Right lobe of liver (tissue), 4 donors: ENCODE measurements at regions not wholly inside any gene's neighbourhood (a gene's known extent, or its start where the extent isn't known, plus 50 kb on each side); places are given as distances from the start of the nearest gene placed in this dataset.

Experiments used
- POLR2A ChIP-seq: fragments of 450-650 bp; IDR thresholded peaks from one replicate; pipeline ENCODE4 v1.6.1; 2017; ENCODE audit warnings: antibody characterized with exemption, mild to moderate bottlenecking
- TF ChIP-seq, protein P1 (sequence below), 4 donors: fragments of 200-600 bp in 3 of 4; fragments of 450-650 bp in 1 of 4; IDR thresholded peaks; one replicate each; pipeline versions ENCODE4 v1.5.1 to v1.8.0; 2016 to 2022; ENCODE audit warnings: antibody characterized with exemption in 4 of 4, mild to moderate bottlenecking in 2 of 4
- donor health status: DM: no; HTN: no; CAD: no.
- donor health status: DM: no; HTN: no; CAD: no.
- donor health status: DM: no; HTN: yes; CAD: no.

DNA sequence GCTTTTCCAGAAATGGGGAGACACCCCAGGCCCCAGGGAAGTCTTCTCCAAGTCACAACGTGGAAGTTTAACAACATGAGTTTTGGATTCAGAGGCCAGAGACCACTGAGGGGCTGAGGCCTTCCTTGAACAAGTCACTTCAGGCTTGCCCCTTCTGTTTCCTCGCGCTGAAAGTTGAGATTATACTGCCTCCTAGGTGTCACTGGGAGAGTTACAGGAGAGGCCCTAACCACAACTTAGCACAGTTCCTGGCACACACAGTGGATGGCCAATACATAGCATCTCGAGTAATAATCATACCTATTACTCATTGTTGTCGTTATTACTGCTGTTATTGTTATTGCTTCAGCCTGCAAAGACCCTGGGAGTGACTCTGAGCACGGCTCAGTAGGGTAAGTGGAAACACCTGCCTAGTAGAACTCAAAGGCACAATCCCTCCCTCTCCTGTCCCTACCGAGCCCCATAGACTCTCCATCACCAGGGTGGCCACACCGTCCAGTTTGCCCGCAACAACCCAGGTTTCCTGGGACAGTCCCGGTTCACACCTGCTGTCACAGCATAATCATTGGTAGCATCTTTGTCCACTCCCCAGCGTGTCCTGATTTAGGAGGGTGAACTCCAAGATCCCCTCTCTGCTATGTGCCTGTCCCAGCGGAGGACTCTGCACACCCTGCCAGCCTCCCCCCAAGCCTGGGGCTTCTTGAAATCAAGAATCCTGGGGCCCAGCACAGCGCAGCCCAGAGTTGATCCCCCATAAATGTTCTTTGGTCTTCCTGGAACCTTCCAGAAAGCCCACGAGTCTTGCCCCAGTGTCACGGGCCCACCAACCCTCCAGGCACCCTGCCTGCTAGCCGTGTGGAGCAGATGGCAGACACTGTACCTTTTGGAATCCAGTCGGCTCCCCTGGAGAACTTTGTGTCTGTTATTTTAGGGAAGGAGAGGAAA, 85.0 kb downstream of the SYNE3 start:
- TF ChIP-seq, protein P1, sequence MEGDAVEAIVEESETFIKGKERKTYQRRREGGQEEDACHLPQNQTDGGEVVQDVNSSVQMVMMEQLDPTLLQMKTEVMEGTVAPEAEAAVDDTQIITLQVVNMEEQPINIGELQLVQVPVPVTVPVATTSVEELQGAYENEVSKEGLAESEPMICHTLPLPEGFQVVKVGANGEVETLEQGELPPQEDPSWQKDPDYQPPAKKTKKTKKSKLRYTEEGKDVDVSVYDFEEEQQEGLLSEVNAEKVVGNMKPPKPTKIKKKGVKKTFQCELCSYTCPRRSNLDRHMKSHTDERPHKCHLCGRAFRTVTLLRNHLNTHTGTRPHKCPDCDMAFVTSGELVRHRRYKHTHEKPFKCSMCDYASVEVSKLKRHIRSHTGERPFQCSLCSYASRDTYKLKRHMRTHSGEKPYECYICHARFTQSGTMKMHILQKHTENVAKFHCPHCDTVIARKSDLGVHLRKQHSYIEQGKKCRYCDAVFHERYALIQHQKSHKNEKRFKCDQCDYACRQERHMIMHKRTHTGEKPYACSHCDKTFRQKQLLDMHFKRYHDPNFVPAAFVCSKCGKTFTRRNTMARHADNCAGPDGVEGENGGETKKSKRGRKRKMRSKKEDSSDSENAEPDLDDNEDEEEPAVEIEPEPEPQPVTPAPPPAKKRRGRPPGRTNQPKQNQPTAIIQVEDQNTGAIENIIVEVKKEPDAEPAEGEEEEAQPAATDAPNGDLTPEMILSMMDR (IDR thresholded peaks at IDR 0.05): peak; percentile 26 to 51 (median 45)
- TF ChIP-seq POLR2A: no peak
